ENCODE measurements at regions not wholly inside any gene's neighbourhood (a gene's known extent, or its start where the extent isn't known, plus 50 kb on each side); places are given as distances from the start of the nearest gene placed in this dataset.

- Histone ChIP-seq H3K4me3 (ENCODE audit: low read length in 3 of 3) (no peak overlapping the region), H3K27ac (ENCODE audit: low read depth, low read length) (no peak overlapping the region), H3K36me3 (ENCODE audit: control insufficient read depth in 3 of 3, insufficient read depth in 3 of 3, low read length in 3 of 3) (no peaks in the 10 kb centered on the region), H3K4me1 (ENCODE audit: control insufficient read depth in 3 of 3, insufficient read depth in 3 of 3, low read length in 3 of 3) (no peaks in the 10 kb centered on the region), H3K27me3 (ENCODE audit: control insufficient read depth in 3 of 3, insufficient read depth in 3 of 3, low read length in 3 of 3) (no peaks in the 10 kb centered on the region), H3K9ac (ENCODE audit: low read depth in 1 of 3, low read length in 3 of 3) (no peak overlapping the region), H3K9me3 (ENCODE audit: control insufficient read depth in 3 of 3, low read length in 3 of 3) (no peaks in the 10 kb centered on the region)
Measured at GRCh38 chr4:174086829-174087799, 196.4 kb downstream of the FBXO8 start.

GRCh38 chr4:174084981-174085380 is 198.5 kb downstream of the FBXO8 start:
- Histone ChIP-seq H3K4me3 (ENCODE audit: low read length in 3 of 3) (no peak overlapping the region), H3K27me3 (ENCODE audit: control insufficient read depth in 3 of 3, insufficient read depth in 3 of 3, low read length in 3 of 3) (no peaks in the 10 kb centered on the region), H3K9me3 (ENCODE audit: control insufficient read depth in 3 of 3, low read length in 3 of 3) (no peaks in the 10 kb centered on the region), H3K36me3 (ENCODE audit: control insufficient read depth in 3 of 3, insufficient read depth in 3 of 3, low read length in 3 of 3) (no peaks in the 10 kb centered on the region), H3K4me1 (ENCODE audit: control insufficient read depth in 3 of 3, insufficient read depth in 3 of 3, low read length in 3 of 3) (no peaks in the 10 kb centered on the region), H3K27ac (ENCODE audit: low read depth, low read length) (no peak overlapping the region), H3K9ac (ENCODE audit: low read depth in 1 of 3, low read length in 3 of 3) (no peak overlapping the region)

- Histone ChIP-seq H3K4me1 (ENCODE audit: control insufficient read depth in 3 of 3, insufficient read depth in 3 of 3, low read length in 3 of 3) (no peaks in the 10 kb centered on the region), H3K27me3 (ENCODE audit: control insufficient read depth in 3 of 3, insufficient read depth in 3 of 3, low read length in 3 of 3) (no peaks in the 10 kb centered on the region), H3K27ac (ENCODE audit: low read depth, low read length) (no peak overlapping the region), H3K9ac (ENCODE audit: low read depth in 1 of 3, low read length in 3 of 3) (no peak overlapping the region), H3K36me3 (ENCODE audit: control insufficient read depth in 3 of 3, insufficient read depth in 3 of 3, low read length in 3 of 3) (no peaks in the 10 kb centered on the region), H3K4me3 (ENCODE audit: low read length in 3 of 3) (no peak overlapping the region), H3K9me3 (ENCODE audit: control insufficient read depth in 3 of 3, low read length in 3 of 3) (no peaks in the 10 kb centered on the region)
Measured at GRCh38 chr4:174084542-174084941, 198.9 kb downstream of the FBXO8 start.

GRCh38 chr4:174080361-174080760 is 203.1 kb downstream of the FBXO8 start:
- Histone ChIP-seq H3K4me1 (ENCODE audit: control insufficient read depth in 3 of 3, insufficient read depth in 3 of 3, low read length in 3 of 3) (no peaks in the 10 kb centered on the region), H3K36me3 (ENCODE audit: control insufficient read depth in 3 of 3, insufficient read depth in 3 of 3, low read length in 3 of 3) (no peaks in the 10 kb centered on the region), H3K9me3 (ENCODE audit: control insufficient read depth in 3 of 3, low read length in 3 of 3) (no peaks in the 10 kb centered on the region), H3K27ac (ENCODE audit: low read depth, low read length) (no peak overlapping the region), H3K27me3 (ENCODE audit: control insufficient read depth in 3 of 3, insufficient read depth in 3 of 3, low read length in 3 of 3) (no peaks in the 10 kb centered on the region), H3K4me3 (ENCODE audit: low read length in 3 of 3) (no peak overlapping the region), H3K9ac (ENCODE audit: low read depth in 1 of 3, low read length in 3 of 3) (no peak overlapping the region)

GRCh38 chr4:174071595-174071994 is 211.9 kb downstream of the FBXO8 start:
- Histone ChIP-seq H3K4me3 (ENCODE audit: low read length in 3 of 3) (no peak overlapping the region), H3K27ac (ENCODE audit: low read depth, low read length) (no peak overlapping the region), H3K36me3 (ENCODE audit: control insufficient read depth in 3 of 3, insufficient read depth in 3 of 3, low read length in 3 of 3) (no peaks in the 10 kb centered on the region), H3K9me3 (ENCODE audit: control insufficient read depth in 3 of 3, low read length in 3 of 3) (no peaks in the 10 kb centered on the region), H3K4me1 (ENCODE audit: control insufficient read depth in 3 of 3, insufficient read depth in 3 of 3, low read length in 3 of 3) (no peaks in the 10 kb centered on the region), H3K27me3 (ENCODE audit: control insufficient read depth in 3 of 3, insufficient read depth in 3 of 3, low read length in 3 of 3) (no peaks in the 10 kb centered on the region), H3K9ac (ENCODE audit: low read depth in 1 of 3, low read length in 3 of 3) (no peak overlapping the region)

- H3K9me3 ChIP-seq (ENCODE audit: control insufficient read depth in 3 of 3, low read length in 3 of 3) = no peaks in the 10 kb centered on the region
- H3K4me3 ChIP-seq (ENCODE audit: low read length in 3 of 3) = no peak overlapping the region
- no peak overlapping the region for H3K27ac ChIP-seq (ENCODE audit: low read depth, low read length)
- no peaks in the 10 kb centered on the region for H3K36me3 ChIP-seq (ENCODE audit: control insufficient read depth in 3 of 3, insufficient read depth in 3 of 3, low read length in 3 of 3)
- no peaks in the 10 kb centered on the region for H3K27me3 ChIP-seq (ENCODE audit: control insufficient read depth in 3 of 3, insufficient read depth in 3 of 3, low read length in 3 of 3)
- no peak overlapping the region for H3K9ac ChIP-seq (ENCODE audit: low read depth in 1 of 3, low read length in 3 of 3)
- H3K4me1 ChIP-seq (ENCODE audit: control insufficient read depth in 3 of 3, insufficient read depth in 3 of 3, low read length in 3 of 3) = no peaks in the 10 kb centered on the region
Measured at GRCh38 chr4:174069848-174070330, 213.6 kb downstream of the FBXO8 start.

GRCh38 chr4:174066611-174067205 is 216.8 kb downstream of the FBXO8 start:
- Histone ChIP-seq H3K9me3 (ENCODE audit: control insufficient read depth in 3 of 3, low read length in 3 of 3) (no peaks in the 10 kb centered on the region), H3K9ac (ENCODE audit: low read depth in 1 of 3, low read length in 3 of 3) (no peak overlapping the region), H3K27ac (ENCODE audit: low read depth, low read length) (no peak overlapping the region), H3K27me3 (ENCODE audit: control insufficient read depth in 3 of 3, insufficient read depth in 3 of 3, low read length in 3 of 3) (no peaks in the 10 kb centered on the region), H3K4me1 (ENCODE audit: control insufficient read depth in 3 of 3, insufficient read depth in 3 of 3, low read length in 3 of 3) (no peaks in the 10 kb centered on the region), H3K36me3 (ENCODE audit: control insufficient read depth in 3 of 3, insufficient read depth in 3 of 3, low read length in 3 of 3) (no peaks in the 10 kb centered on the region), H3K4me3 (ENCODE audit: low read length in 3 of 3) (no peak overlapping the region)

GRCh38 chr4:174062831-174063230 is 220.6 kb downstream of the FBXO8 start:
- Histone ChIP-seq H3K9ac (ENCODE audit: low read depth in 1 of 3, low read length in 3 of 3) (no peak overlapping the region), H3K9me3 (ENCODE audit: control insufficient read depth in 3 of 3, low read length in 3 of 3) (no peaks in the 10 kb centered on the region)

GRCh38 chr4:174061026-174061425 is 222.4 kb downstream of the FBXO8 start:
- no peak overlapping the region for H3K9ac ChIP-seq (ENCODE audit: low read depth in 1 of 3, low read length in 3 of 3)
- no peaks in the 10 kb centered on the region for H3K36me3 ChIP-seq (ENCODE audit: control insufficient read depth in 3 of 3, insufficient read depth in 3 of 3, low read length in 3 of 3)
- no peak overlapping the region for H3K4me3 ChIP-seq (ENCODE audit: low read length in 3 of 3)
- H3K27ac ChIP-seq (ENCODE audit: low read depth, low read length) = no peak overlapping the region
- no peaks in the 10 kb centered on the region for H3K4me1 ChIP-seq (ENCODE audit: control insufficient read depth in 3 of 3, insufficient read depth in 3 of 3, low read length in 3 of 3)
- H3K9me3 ChIP-seq (ENCODE audit: control insufficient read depth in 3 of 3, low read length in 3 of 3) = no peaks in the 10 kb centered on the region
- H3K27me3 ChIP-seq (ENCODE audit: control insufficient read depth in 3 of 3, insufficient read depth in 3 of 3, low read length in 3 of 3) = no peaks in the 10 kb centered on the region

More at GRCh38 chr4:174062831-174063230, 220.6 kb downstream of the FBXO8 start:
- no peak overlapping the region for H3K4me3 ChIP-seq (ENCODE audit: low read length in 3 of 3)
- no peaks in the 10 kb centered on the region for H3K27me3 ChIP-seq (ENCODE audit: control insufficient read depth in 3 of 3, insufficient read depth in 3 of 3, low read length in 3 of 3)
- H3K4me1 ChIP-seq (ENCODE audit: control insufficient read depth in 3 of 3, insufficient read depth in 3 of 3, low read length in 3 of 3) = no peaks in the 10 kb centered on the region
- no peak overlapping the region for H3K27ac ChIP-seq (ENCODE audit: low read depth, low read length)
- no peaks in the 10 kb centered on the region for H3K36me3 ChIP-seq (ENCODE audit: control insufficient read depth in 3 of 3, insufficient read depth in 3 of 3, low read length in 3 of 3)

- Histone ChIP-seq H3K9ac (ENCODE audit: low read depth in 1 of 3, low read length in 3 of 3) (no peak overlapping the region), H3K4me1 (ENCODE audit: control insufficient read depth in 3 of 3, insufficient read depth in 3 of 3, low read length in 3 of 3) (no peaks in the 10 kb centered on the region), H3K9me3 (ENCODE audit: control insufficient read depth in 3 of 3, low read length in 3 of 3) (no peaks in the 10 kb centered on the region), H3K4me3 (ENCODE audit: low read length in 3 of 3) (no peak overlapping the region), H3K27ac (ENCODE audit: low read depth, low read length) (no peak overlapping the region), H3K36me3 (ENCODE audit: control insufficient read depth in 3 of 3, insufficient read depth in 3 of 3, low read length in 3 of 3) (no peaks in the 10 kb centered on the region), H3K27me3 (ENCODE audit: control insufficient read depth in 3 of 3, insufficient read depth in 3 of 3, low read length in 3 of 3) (no peaks in the 10 kb centered on the region)
Measured at GRCh38 chr4:174058846-174059245, 224.6 kb downstream of the FBXO8 start.
